ENCODE measurements at regions not wholly inside any gene's neighbourhood (a gene's known extent, or its start where the extent isn't known, plus 50 kb on each side); places are given as distances from the start of the nearest gene placed in this dataset.

DNA sequence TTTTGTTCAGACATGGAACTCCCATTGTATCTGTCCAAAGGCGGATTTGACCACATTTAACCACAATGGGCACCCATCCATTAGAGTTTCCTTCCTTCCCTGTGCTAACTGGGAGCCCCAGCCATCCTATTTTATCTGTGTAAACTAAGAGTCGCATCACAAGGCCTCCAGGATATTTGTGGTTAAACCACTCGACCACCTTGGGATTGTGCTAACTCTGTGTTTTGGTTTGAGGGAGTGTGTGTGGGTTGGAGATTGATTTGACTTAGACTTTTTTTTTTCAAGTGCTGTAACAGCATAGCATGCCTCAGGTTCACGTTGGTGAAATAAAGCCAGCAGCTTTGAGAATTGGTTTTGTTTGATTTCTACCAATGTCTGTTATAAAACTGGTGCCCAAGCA is 100.4 kb upstream of the TP63 start:
- TF ChIP-seq, protein P1, sequence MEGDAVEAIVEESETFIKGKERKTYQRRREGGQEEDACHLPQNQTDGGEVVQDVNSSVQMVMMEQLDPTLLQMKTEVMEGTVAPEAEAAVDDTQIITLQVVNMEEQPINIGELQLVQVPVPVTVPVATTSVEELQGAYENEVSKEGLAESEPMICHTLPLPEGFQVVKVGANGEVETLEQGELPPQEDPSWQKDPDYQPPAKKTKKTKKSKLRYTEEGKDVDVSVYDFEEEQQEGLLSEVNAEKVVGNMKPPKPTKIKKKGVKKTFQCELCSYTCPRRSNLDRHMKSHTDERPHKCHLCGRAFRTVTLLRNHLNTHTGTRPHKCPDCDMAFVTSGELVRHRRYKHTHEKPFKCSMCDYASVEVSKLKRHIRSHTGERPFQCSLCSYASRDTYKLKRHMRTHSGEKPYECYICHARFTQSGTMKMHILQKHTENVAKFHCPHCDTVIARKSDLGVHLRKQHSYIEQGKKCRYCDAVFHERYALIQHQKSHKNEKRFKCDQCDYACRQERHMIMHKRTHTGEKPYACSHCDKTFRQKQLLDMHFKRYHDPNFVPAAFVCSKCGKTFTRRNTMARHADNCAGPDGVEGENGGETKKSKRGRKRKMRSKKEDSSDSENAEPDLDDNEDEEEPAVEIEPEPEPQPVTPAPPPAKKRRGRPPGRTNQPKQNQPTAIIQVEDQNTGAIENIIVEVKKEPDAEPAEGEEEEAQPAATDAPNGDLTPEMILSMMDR (conservative IDR thresholded peaks at IDR 0.05 in 1 of 2, IDR thresholded peaks at IDR 0.05 in 1 of 2; ENCODE audit: extremely low read depth in 1 of 2, insufficient read depth in 1 of 2, low read depth in 1 of 2, low read length in 2 of 2), result no peak
- TF ChIP-seq EZH2 (IDR thresholded peaks at IDR 0.05; ENCODE audit: borderline replicate concordance, low read length), result no peak

All from mammary epithelial cell (primary cell).